NCI-H526 (cell line): ENCODE measurements at regions not wholly inside any gene's neighbourhood (a gene's known extent, or its start where the extent isn't known, plus 50 kb on each side); places are given as distances from the start of the nearest gene placed in this dataset.
"Not testable (repeated sequence)": the region's sequence is repeated elsewhere in the genome, so short reads cannot be mapped to it uniquely, and the experiment has no call there.

ENCODE experiments used
- DNase-seq, 2 experiments: peaks; one replicate each; lab custom pipeline; 2025; lab: John Stamatoyannopoulos, UW

- DNase-seq = no peak
Measured at GRCh38 chr9:88871669-88872068, 119.6 kb upstream of the S1PR3 start.

- DNase-seq = no peak
Measured at GRCh38 chr9:88872192-88872946, 118.9 kb upstream of the S1PR3 start.

- DNase-seq = no peak
Measured at GRCh38 chr9:88873635-88874034, 117.6 kb upstream of the S1PR3 start.

GRCh38 chr9:88874391-88874790 is 116.9 kb upstream of the S1PR3 start:
- DNase-seq = no peak

GRCh38 chr9:88875400-88876120 is 115.7 kb upstream of the S1PR3 start:
- no peak for DNase-seq

GRCh38 chr9:88880199-88880598 is 111.1 kb upstream of the S1PR3 start:
- no peak for DNase-seq

- DNase-seq = not testable (repeated sequence)
Measured at GRCh38 chr9:88884291-88884690, 107.0 kb upstream of the S1PR3 start.

- DNase-seq = not testable (repeated sequence)
Measured at GRCh38 chr9:88886762-88887161, 104.5 kb upstream of the S1PR3 start.

- no peak for DNase-seq
Measured at GRCh38 chr9:88889386-88889785, 101.9 kb upstream of the S1PR3 start.

- DNase-seq = no peak
Measured at GRCh38 chr9:88890546-88890945, 100.7 kb upstream of the S1PR3 start.

GRCh38 chr9:88891040-88891439 is 100.2 kb upstream of the S1PR3 start:
- DNase-seq = no peak

- DNase-seq = no peak
Measured at GRCh38 chr9:88892724-88893123, 98.5 kb upstream of the S1PR3 start.

GRCh38 chr9:88897081-88897480 is 94.2 kb upstream of the S1PR3 start:
- no peak for DNase-seq

GRCh38 chr9:88898039-88898720 is 93.1 kb upstream of the S1PR3 start:
- DNase-seq = peak; percentile 5 to 37

GRCh38 chr9:88905506-88905905 is 85.8 kb upstream of the S1PR3 start:
- DNase-seq = no peak

- DNase-seq = no peak
Measured at GRCh38 chr9:88915916-88916315, 75.4 kb upstream of the S1PR3 start.

- DNase-seq = no peak
Measured at GRCh38 chr9:88916894-88917293, 74.4 kb upstream of the S1PR3 start.

- no peak for DNase-seq
Measured at GRCh38 chr9:88917375-88917774, 73.9 kb upstream of the S1PR3 start.

GRCh38 chr9:88918537-88918936 is 72.7 kb upstream of the S1PR3 start:
- not testable (repeated sequence) for DNase-seq

GRCh38 chr9:88920645-88921044 is 70.6 kb upstream of the S1PR3 start:
- DNase-seq = no peak

GRCh38 chr9:88922091-88922490 is 69.2 kb upstream of the S1PR3 start:
- no peak for DNase-seq

- DNase-seq = no peak
Measured at GRCh38 chr9:88923092-88923491, 68.2 kb upstream of the S1PR3 start.
